Activated CD8-positive, alpha-beta T cell treated with anti-CD3 and anti-CD28 coated beads, Interleukin-2, amount 10 ng/mL, durations not matched to agents 7 days and 5 days (primary cell): ENCODE measurements at regions not wholly inside any gene's neighbourhood (a gene's known extent, or its start where the extent isn't known, plus 50 kb on each side); places are given as distances from the start of the nearest gene placed in this dataset.
"Not testable (repeated sequence)": the region's sequence is repeated elsewhere in the genome, so short reads cannot be mapped to it uniquely, and the experiment has no call there.

Experiments used
- ATAC-seq: fragments of 150-1000 bp; cut with Tn5 transposase; one replicate; pipeline ENCODE4 v1.10.0; 2021; ENCODE audit warnings: moderate library complexity
- CTCF ChIA-PET: fragments of 350-600 bp; sonication (Branson Sonifier 250); formaldehyde crosslinking; loops from one replicate; lab custom pipeline; 2021; ENCODE audit warnings: antibody characterized with exemption; lab: Charles Lee
- POLR2A ChIA-PET: fragments of 350-600 bp; sonication (Branson Sonifier 250); formaldehyde crosslinking; loops from one replicate; lab custom pipeline; 2021; ENCODE audit warnings: antibody characterized with exemption; lab: Charles Lee
- DNase-seq: peaks from one replicate; pipeline ENCODE4 v3.0.0-alpha.2; 2020
- H3K27ac Mint-ChIP-seq: one replicate; pipeline ENCODE4 v1.8.0; 2021; ENCODE audit warnings: mild to moderate bottlenecking, mixed read lengths
- H3K27me3 Mint-ChIP-seq: one replicate; pipeline ENCODE4 v1.8.0; 2021; ENCODE audit warnings: low read depth, mixed read lengths
- H3K36me3 Mint-ChIP-seq: one replicate; pipeline ENCODE4 v1.8.0; 2021; ENCODE audit warnings: low read depth, mixed read lengths
- H3K4me1 Mint-ChIP-seq: one replicate; pipeline ENCODE4 v1.8.0; 2021; ENCODE audit warnings: low read depth, mixed read lengths
- H3K4me3 Mint-ChIP-seq: one replicate; pipeline ENCODE4 v1.8.0; 2021; ENCODE audit warnings: mild to moderate bottlenecking, mixed read lengths
- H3K9me3 Mint-ChIP-seq: one replicate; pipeline ENCODE4 v1.8.0; 2022; ENCODE audit warnings: mixed read lengths; ENCODE audit not compliant: insufficient read depth

GRCh38 chr21:10424887-10425145, 96.6 kb upstream of the TPTE start:
- H3K36me3 Mint-ChIP-seq, H3K27me3 Mint-ChIP-seq, H3K27ac Mint-ChIP-seq, H3K9me3 Mint-ChIP-seq, ATAC-seq, POLR2A ChIA-PET, DNase-seq, H3K4me3 Mint-ChIP-seq, H3K4me1 Mint-ChIP-seq, CTCF ChIA-PET: not testable (repeated sequence)

- no peak overlapping the region for H3K4me3 Mint-ChIP-seq
- no peaks in the 10 kb centered on the region for H3K9me3 Mint-ChIP-seq
- ChIA-PET POLR2A (no interaction called here), CTCF (no interaction called here)
- no peaks in the 10 kb centered on the region for H3K36me3 Mint-ChIP-seq
- DNase-seq (no peak), ATAC-seq (no peak)
- H3K4me1 Mint-ChIP-seq = no peaks in the 10 kb centered on the region
- no peak overlapping the region for H3K27ac Mint-ChIP-seq
- no peaks in the 10 kb centered on the region for H3K27me3 Mint-ChIP-seq
Observed at GRCh38 chr21:10425856-10426255, 95.5 kb upstream of the TPTE start.

GRCh38 chr21:10426812-10427211, 94.6 kb upstream of the TPTE start:
- H3K36me3 Mint-ChIP-seq, H3K27me3 Mint-ChIP-seq, H3K4me3 Mint-ChIP-seq, ATAC-seq, CTCF ChIA-PET, H3K4me1 Mint-ChIP-seq, H3K9me3 Mint-ChIP-seq, H3K27ac Mint-ChIP-seq, POLR2A ChIA-PET, DNase-seq: not testable (repeated sequence)

- POLR2A ChIA-PET, H3K4me1 Mint-ChIP-seq, ATAC-seq, H3K9me3 Mint-ChIP-seq, CTCF ChIA-PET, H3K4me3 Mint-ChIP-seq, H3K36me3 Mint-ChIP-seq, H3K27ac Mint-ChIP-seq, H3K27me3 Mint-ChIP-seq, DNase-seq: not testable (repeated sequence)
Observed at GRCh38 chr21:10427277-10427676, 94.1 kb upstream of the TPTE start.

GRCh38 chr21:10428981-10429534, 92.3 kb upstream of the TPTE start:
- CTCF ChIA-PET, H3K27me3 Mint-ChIP-seq: not testable (repeated sequence)

DNA sequence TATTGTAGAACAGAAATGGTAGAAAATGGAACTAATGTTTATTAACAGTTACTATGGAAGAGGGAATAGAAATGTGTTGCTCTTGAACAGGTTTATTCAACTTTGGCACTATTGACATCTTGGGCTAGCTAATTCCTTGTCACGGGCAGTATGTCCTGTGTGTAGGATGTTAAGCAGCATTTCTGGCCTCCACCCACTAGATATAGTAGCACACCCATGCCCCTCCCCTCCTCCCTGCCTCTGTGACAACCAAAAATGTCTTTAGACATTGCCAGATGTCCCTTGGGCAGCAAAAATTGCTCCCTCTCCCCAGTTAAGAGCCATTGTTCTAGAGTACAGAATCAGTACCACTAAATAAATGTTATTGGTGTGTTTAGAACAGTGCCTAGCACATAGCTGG, 91.4 kb upstream of the TPTE start:
- no peak for ATAC-seq
- POLR2A ChIA-PET = no interaction called here
- Mint-ChIP-seq H3K4me1 (no peaks in the 10 kb centered on the region), H3K4me3 (no peak overlapping the region), H3K36me3 (no peaks in the 10 kb centered on the region), H3K27me3 (no peaks in the 10 kb centered on the region), H3K9me3 (peaks cover 4% of the 10 kb centered on the region), H3K27ac (no peak overlapping the region)
- CTCF ChIA-PET = no interaction called here
- no peak for DNase-seq

More at GRCh38 chr21:10428981-10429534, 92.3 kb upstream of the TPTE start:
- H3K27ac Mint-ChIP-seq, ATAC-seq, H3K4me1 Mint-ChIP-seq, H3K9me3 Mint-ChIP-seq, H3K36me3 Mint-ChIP-seq, H3K4me3 Mint-ChIP-seq, DNase-seq, POLR2A ChIA-PET: not testable (repeated sequence)

GRCh38 chr21:10431995-10432394, 89.4 kb upstream of the TPTE start:
- H3K36me3 Mint-ChIP-seq, H3K4me3 Mint-ChIP-seq, POLR2A ChIA-PET, H3K27ac Mint-ChIP-seq, H3K27me3 Mint-ChIP-seq, H3K9me3 Mint-ChIP-seq, DNase-seq, CTCF ChIA-PET, H3K4me1 Mint-ChIP-seq, ATAC-seq: not testable (repeated sequence)

DNA sequence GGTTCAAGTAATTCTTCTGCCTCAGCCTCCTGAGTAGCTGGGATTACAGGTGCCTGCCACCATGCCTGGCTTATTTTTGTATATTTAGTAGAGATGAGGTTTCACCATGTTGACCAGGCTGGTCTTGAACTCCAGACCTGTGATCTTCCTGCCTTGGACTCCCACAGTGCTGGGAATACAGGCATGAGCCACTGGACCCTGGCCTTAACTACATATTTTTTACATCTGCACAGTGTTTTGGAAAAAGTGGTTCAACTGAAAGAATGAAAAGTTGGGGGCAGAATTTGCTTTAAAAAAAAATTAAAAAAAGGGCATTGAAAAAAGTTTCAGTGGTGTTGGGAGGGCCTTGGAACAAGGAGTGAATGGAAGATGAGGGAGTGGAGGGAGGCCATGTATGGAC, 88.9 kb upstream of the TPTE start:
- ATAC-seq, DNase-seq, H3K4me3 Mint-ChIP-seq, POLR2A ChIA-PET, CTCF ChIA-PET, H3K9me3 Mint-ChIP-seq, H3K36me3 Mint-ChIP-seq, H3K27ac Mint-ChIP-seq, H3K27me3 Mint-ChIP-seq, H3K4me1 Mint-ChIP-seq: not testable (repeated sequence)

- ATAC-seq, H3K27me3 Mint-ChIP-seq, DNase-seq, H3K36me3 Mint-ChIP-seq, H3K4me3 Mint-ChIP-seq, H3K4me1 Mint-ChIP-seq, POLR2A ChIA-PET, H3K27ac Mint-ChIP-seq, CTCF ChIA-PET, H3K9me3 Mint-ChIP-seq: not testable (repeated sequence)
Observed at GRCh38 chr21:10437977-10438376, 83.4 kb upstream of the TPTE start.

- H3K27ac Mint-ChIP-seq, ATAC-seq, H3K4me3 Mint-ChIP-seq, H3K9me3 Mint-ChIP-seq, H3K4me1 Mint-ChIP-seq, H3K27me3 Mint-ChIP-seq, CTCF ChIA-PET, DNase-seq, H3K36me3 Mint-ChIP-seq, POLR2A ChIA-PET: not testable (repeated sequence)
Observed at GRCh38 chr21:10440639-10441038, 80.7 kb upstream of the TPTE start.

- H3K27ac Mint-ChIP-seq, H3K27me3 Mint-ChIP-seq, CTCF ChIA-PET, H3K4me3 Mint-ChIP-seq, H3K4me1 Mint-ChIP-seq, POLR2A ChIA-PET, H3K36me3 Mint-ChIP-seq, ATAC-seq, DNase-seq: not testable (repeated sequence)
- H3K9me3 Mint-ChIP-seq = peaks cover 11% of the 10 kb centered on the region
Observed at GRCh38 chr21:10442018-10442417, 79.4 kb upstream of the TPTE start.

DNA sequence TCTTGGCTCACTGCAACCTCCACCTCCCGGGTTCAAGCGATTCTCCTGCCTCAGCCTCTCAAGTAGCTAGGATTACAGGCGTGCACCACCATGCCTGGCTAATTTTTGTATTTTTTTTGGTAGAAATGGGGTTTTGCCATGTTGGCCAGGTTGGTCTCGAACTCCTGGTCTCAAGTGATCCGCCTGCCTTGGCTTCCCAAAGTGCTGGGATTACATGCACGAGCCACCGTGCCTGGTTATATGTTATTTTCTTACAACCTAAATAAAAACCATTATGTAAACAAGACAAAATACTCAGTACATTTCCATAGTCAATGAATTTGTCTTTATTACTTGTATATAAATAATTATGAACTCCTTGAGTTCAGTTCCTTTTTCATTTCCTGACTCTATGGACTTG, 75.7 kb upstream of the TPTE start:
- H3K27me3 Mint-ChIP-seq, CTCF ChIA-PET, H3K27ac Mint-ChIP-seq: not testable (repeated sequence)

GRCh38 chr21:10449451-10449850, 71.9 kb upstream of the TPTE start:
- CTCF ChIA-PET, POLR2A ChIA-PET, DNase-seq: not testable (repeated sequence)

More for the DNA sequence above, 75.7 kb upstream of the TPTE start:
- H3K9me3 Mint-ChIP-seq = peaks cover 11% of the 10 kb centered on the region
- H3K4me1 Mint-ChIP-seq, POLR2A ChIA-PET, DNase-seq, H3K4me3 Mint-ChIP-seq, ATAC-seq, H3K36me3 Mint-ChIP-seq: not testable (repeated sequence)

More at GRCh38 chr21:10449451-10449850, 71.9 kb upstream of the TPTE start:
- peaks cover 32% of the 10 kb centered on the region for H3K9me3 Mint-ChIP-seq
- H3K4me3 Mint-ChIP-seq, H3K27me3 Mint-ChIP-seq, H3K27ac Mint-ChIP-seq, ATAC-seq, H3K36me3 Mint-ChIP-seq, H3K4me1 Mint-ChIP-seq: not testable (repeated sequence)
